ENCODE measurements at regions not wholly inside any gene's neighbourhood (a gene's known extent, or its start where the extent isn't known, plus 50 kb on each side); places are given as distances from the start of the nearest gene placed in this dataset.

DNA sequence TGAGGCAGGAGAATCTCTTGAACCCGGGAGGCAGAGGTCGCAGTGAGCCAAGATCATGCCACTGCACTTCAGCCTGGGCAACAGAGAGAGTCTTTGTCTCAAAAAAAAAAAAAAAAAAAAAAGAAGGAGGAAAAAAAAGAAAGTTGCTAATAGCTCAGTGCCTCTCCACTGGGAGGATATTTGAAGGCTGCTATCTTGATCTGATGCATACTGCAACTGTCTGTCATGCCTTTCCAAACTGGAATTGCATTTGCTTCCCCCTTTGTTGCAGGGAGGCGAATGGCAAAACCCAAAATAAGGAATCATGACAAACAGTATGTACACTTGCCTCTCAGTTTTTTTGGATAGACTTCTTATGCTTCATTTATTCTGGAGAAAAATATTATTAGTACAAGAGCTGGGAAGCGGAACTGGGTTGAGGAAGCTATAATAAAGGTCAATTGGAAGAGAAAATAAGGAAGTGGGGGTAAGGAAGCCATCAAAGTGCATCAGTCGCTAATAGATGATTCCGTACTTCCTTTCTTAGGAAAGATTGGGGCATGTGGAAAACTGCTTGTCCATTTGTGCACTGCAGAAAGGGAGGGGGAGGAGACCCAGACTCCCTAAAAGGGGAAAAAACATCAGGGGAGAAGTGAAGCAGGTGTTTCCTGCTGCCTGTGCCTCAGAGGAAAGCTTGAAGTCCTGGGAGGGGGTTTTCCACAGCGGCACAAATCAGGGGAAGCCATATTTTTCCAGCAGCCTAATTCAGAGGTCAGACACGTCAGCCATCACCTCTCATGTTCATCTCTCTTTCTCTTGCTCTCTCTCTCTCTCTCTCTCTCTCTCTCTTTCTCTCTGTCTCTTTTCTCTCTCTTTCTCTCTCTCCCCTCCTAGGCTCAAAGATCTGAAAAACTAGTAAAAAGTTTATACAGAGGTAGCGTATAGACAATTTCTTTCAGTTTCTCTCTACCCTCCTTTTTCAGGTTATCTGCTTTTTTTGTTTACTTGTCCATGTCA is 301.4 kb upstream of the TNP1 start:
- TF ChIP-seq, protein P1, sequence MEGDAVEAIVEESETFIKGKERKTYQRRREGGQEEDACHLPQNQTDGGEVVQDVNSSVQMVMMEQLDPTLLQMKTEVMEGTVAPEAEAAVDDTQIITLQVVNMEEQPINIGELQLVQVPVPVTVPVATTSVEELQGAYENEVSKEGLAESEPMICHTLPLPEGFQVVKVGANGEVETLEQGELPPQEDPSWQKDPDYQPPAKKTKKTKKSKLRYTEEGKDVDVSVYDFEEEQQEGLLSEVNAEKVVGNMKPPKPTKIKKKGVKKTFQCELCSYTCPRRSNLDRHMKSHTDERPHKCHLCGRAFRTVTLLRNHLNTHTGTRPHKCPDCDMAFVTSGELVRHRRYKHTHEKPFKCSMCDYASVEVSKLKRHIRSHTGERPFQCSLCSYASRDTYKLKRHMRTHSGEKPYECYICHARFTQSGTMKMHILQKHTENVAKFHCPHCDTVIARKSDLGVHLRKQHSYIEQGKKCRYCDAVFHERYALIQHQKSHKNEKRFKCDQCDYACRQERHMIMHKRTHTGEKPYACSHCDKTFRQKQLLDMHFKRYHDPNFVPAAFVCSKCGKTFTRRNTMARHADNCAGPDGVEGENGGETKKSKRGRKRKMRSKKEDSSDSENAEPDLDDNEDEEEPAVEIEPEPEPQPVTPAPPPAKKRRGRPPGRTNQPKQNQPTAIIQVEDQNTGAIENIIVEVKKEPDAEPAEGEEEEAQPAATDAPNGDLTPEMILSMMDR (conservative IDR thresholded peaks at IDR 0.05): no peak
- TF ChIP-seq EZH2 (IDR thresholded peaks at IDR 0.05; ENCODE audit: low read depth): no peak

All from PC-9 (cell line).